Middle frontal gyrus (tissue), 1 donor: ENCODE measurements at regions not wholly inside any gene's neighbourhood (a gene's known extent, or its start where the extent isn't known, plus 50 kb on each side); places are given as distances from the start of the nearest gene placed in this dataset.
"Not testable (repeated sequence)": the region's sequence is repeated elsewhere in the genome, so short reads cannot be mapped to it uniquely, and the experiment has no call there.

Experiments used
- DNase-seq: peaks from one replicate; pipeline ENCODE4 v3.0.0-alpha.2; 2015; ENCODE audit warnings: low spot score; ENCODE audit errors: extremely low spot score

GRCh38 chr2:36168115-36168514 lies 187.5 kb upstream of the CRIM1 start:
- DNase-seq: no peak

- no peak for DNase-seq
Measured at GRCh38 chr2:36165132-36165531, 190.4 kb upstream of the CRIM1 start.

- no peak for DNase-seq
Measured at GRCh38 chr2:36163520-36164254, 191.9 kb upstream of the CRIM1 start.

GRCh38 chr2:36157093-36157492 lies 198.5 kb upstream of the CRIM1 start:
- not testable (repeated sequence) for DNase-seq

GRCh38 chr2:36147670-36148390 lies 207.7 kb upstream of the CRIM1 start:
- DNase-seq: no peak

- DNase-seq: no peak
Measured at GRCh38 chr2:36146765-36147164, 208.8 kb upstream of the CRIM1 start.

GRCh38 chr2:36140391-36140790 lies 215.2 kb upstream of the CRIM1 start:
- no peak for DNase-seq

GRCh38 chr2:36137612-36138011 lies 218.0 kb upstream of the CRIM1 start:
- no peak for DNase-seq

GRCh38 chr2:36134281-36134680 lies 221.3 kb upstream of the CRIM1 start:
- DNase-seq: no peak

GRCh38 chr2:36128359-36128758 lies 227.2 kb upstream of the CRIM1 start:
- DNase-seq: no peak

- no peak for DNase-seq
Measured at GRCh38 chr2:36125702-36126101, 229.9 kb upstream of the CRIM1 start.

- no peak for DNase-seq
Measured at GRCh38 chr2:36123995-36124394, 231.6 kb upstream of the CRIM1 start.

- no peak for DNase-seq
Measured at GRCh38 chr2:36097022-36097421, 258.6 kb upstream of the CRIM1 start.

- not testable (repeated sequence) for DNase-seq
Measured at GRCh38 chr2:36091844-36092741, 263.5 kb upstream of the CRIM1 start.

GRCh38 chr2:36088716-36089328 lies 266.8 kb upstream of the CRIM1 start:
- no peak for DNase-seq

GRCh38 chr2:36087344-36087743 lies 268.2 kb upstream of the CRIM1 start:
- DNase-seq: no peak

- DNase-seq: no peak
Measured at GRCh38 chr2:36079793-36080192, 275.8 kb upstream of the CRIM1 start.

- DNase-seq: no peak
Measured at GRCh38 chr2:36074008-36074407, 281.6 kb upstream of the CRIM1 start.

GRCh38 chr2:36071698-36072097 lies 283.9 kb upstream of the CRIM1 start:
- DNase-seq: no peak

GRCh38 chr2:36069074-36069473 lies 286.5 kb upstream of the CRIM1 start:
- no peak for DNase-seq

GRCh38 chr2:36068086-36068485 lies 287.5 kb upstream of the CRIM1 start:
- DNase-seq: no peak
